CD4-positive, alpha-beta T cell treated with Interleukin-6 at 100 ng/mL for 8 hours (primary cell): ENCODE measurements at regions not wholly inside any gene's neighbourhood (a gene's known extent, or its start where the extent isn't known, plus 50 kb on each side); places are given as distances from the start of the nearest gene placed in this dataset.

ENCODE experiments used
- DNase-seq: peaks from one replicate; pipeline ENCODE4 v3.0.0-alpha.2; 2020; ENCODE audit warnings: mixed read lengths, low spot score

DNA sequence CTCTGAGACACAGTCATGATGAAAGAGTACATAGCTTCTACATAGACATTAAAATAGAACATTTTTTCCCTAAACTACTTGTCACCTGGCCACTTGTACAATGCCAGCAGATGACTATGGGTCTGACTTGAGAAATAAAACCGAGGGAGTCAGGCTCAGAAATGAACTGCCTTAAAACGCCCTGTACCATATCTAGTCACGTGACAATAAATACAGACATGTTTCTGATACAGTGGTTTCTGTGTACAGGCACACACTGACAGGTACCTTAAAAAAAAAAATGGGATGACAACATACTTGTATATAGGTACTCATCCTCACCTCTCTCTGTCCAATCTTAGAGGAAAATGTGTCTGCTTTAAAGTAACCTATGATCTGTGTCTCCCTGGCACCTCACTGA lies 144.1 kb downstream of the SH3BGRL2 start:
- no peak for DNase-seq

DNA sequence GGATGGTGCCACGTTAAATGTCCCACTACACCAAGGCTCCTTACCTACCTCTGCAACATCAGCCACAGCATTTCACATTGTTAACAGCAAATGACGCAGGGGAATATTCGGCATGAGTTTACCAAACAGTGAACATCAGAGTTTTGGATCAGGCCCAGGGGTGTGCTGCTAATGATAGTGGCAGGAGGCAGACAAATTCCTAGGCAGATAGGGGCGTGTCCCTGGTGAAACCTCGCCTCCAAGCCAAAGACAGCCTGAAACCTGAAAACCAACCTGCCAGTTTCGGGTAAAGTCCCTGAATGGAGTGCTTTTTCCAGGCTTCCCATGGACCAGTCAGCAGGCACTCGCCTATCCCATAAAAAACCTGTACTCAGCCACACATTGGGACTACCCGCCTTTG lies 133.6 kb downstream of the SH3BGRL2 start:
- no peak for DNase-seq

DNA sequence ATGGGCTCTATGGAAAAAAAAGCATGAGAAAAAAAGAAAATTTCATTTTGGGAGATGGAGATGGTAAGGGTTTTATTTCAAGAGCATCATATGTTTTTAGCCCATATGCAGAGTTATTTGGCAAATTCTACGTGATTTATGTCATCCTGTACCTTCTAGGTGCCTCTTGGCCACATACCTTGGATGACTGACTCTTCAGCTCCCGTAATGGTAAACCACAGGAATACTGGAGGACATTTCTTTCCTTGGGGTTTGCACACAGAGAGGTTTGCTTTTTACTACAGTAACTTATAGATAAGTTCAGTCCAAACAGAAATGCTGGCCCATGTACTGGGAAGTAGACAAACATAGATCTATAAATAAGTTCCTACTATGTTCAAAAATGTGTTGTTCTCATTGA lies 132.2 kb downstream of the SH3BGRL2 start:
- DNase-seq, result no peak

DNA sequence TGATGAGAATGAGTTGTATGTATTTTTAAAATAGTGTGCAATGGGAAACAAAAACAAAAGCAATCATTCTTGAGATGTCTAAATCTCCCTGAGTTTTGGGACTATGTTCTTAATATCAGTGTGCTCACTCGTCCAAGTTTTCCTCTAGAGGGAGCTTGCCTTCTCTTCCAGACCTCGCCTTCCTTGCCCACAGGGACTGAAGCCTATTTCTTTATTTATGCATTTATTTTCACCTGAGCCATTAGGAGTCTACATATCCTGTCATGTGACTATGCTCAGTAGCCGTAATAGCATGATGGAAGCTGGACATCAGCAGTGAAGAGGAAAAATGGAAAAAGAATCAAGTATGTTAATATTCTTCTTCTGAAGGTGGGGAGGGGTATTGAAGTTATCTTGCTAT lies 131.2 kb downstream of the SH3BGRL2 start:
- no peak for DNase-seq

DNA sequence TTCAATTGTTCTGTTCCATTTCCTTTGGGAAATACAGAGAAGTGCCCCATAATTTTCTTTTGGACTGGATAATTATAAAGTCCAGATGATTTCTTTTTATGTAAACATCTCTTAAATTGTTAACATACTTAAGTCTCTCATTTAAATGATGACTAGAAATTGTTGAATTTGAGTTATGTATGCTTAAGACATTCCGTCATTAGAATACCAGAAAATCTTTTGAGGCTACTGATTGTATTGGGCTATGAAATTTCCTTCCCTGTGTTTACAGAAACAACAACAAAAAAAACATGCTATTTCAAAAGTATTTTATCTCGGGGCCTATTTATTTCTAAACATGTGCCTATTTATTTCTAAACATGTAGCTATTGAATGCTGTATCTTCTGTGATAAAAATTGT lies 125.4 kb downstream of the SH3BGRL2 start:
- DNase-seq, result no peak

DNA sequence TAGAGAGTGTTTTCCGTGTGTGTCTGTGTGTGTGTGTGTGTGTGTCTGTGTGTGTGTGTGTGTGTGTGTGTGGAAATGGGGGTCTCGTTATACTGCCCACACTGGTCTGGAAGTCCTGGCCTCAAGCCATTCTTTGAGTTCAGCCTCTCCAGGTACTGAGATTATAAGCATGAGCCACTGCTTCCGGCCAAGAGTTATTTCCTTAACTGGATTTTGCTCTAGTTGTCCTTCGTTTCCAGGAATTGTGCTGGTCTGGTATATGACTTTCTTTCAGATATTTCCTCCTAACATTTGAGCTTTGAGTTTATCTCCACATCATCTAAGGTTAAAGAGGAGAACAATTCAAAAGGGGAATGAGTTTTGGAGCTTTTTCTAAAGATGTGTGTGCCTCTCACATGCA lies 124.8 kb downstream of the SH3BGRL2 start:
- DNase-seq, result no peak
